H1 (cell line): ENCODE measurements at regions not wholly inside any gene's neighbourhood (a gene's known extent, or its start where the extent isn't known, plus 50 kb on each side); places are given as distances from the start of the nearest gene placed in this dataset.

Experiments
- CTCF ChIA-PET: fragments of 300-600 bp; sonication (Branson Sonifier 250); formaldehyde crosslinking; loops from one replicate; lab custom pipeline; 2021; ENCODE audit not compliant: partially characterized antibody; lab: Charles Lee
- POLR2A ChIA-PET: fragments of 300-600 bp; sonication (Branson Sonifier 250); formaldehyde crosslinking; loops from one replicate; lab custom pipeline; 2021; ENCODE audit warnings: inconsistent platforms; ENCODE audit not compliant: partially characterized antibody; lab: Charles Lee
- DNase-seq, 2 experiments: peaks; one replicate each; pipeline versions ENCODE4 v3.0.0 to v3.0.0-alpha.2; 2010 to 2022; ENCODE audit warnings: low spot score in 2 of 2, low read depth in 1 of 2, mixed read lengths in 1 of 2
- FAIRE-seq: peaks from 2 replicates; lab custom pipeline; 2011; peaks lifted over from hg19 to GRCh38; lab: Jason Lieb, UNC
- H2AFZ ChIP-seq: 2 replicates; pipeline ENCODE4 v1.8.1; 2012; ENCODE audit warnings: low read length, inconsistent platforms
- H2AK5ac ChIP-seq: 2 replicates; pipeline ENCODE4 v1.6.1; 2013; ENCODE audit warnings: low read depth, low read length
- H2BK120ac ChIP-seq: replicated peaks from 2 replicates; pipeline ENCODE3; 2013; ENCODE audit warnings: low read depth, low read length, inconsistent platforms
- H2BK12ac ChIP-seq: 2 replicates; pipeline ENCODE4 v1.6.1; 2013; ENCODE audit warnings: low read depth, low read length
- H2BK15ac ChIP-seq: 2 replicates; pipeline ENCODE4 v1.6.1; 2013; ENCODE audit warnings: low read length
- H2BK20ac ChIP-seq: 2 replicates; pipeline ENCODE4 v1.6.1; 2013; ENCODE audit warnings: low read length
- H2BK5ac ChIP-seq: 2 replicates; pipeline ENCODE4 v1.6.1; 2013; ENCODE audit warnings: low read depth, low read length
- H3K14ac ChIP-seq: 2 replicates; pipeline ENCODE4 v1.6.1; 2013; ENCODE audit warnings: inconsistent platforms; ENCODE audit not compliant: insufficient read length
- H3K18ac ChIP-seq: 2 replicates; pipeline ENCODE4 v1.6.1; 2013; ENCODE audit warnings: low read length; ENCODE audit errors: extremely low read depth
- H3K23ac ChIP-seq: 2 replicates; pipeline ENCODE4 v1.6.1; 2013; ENCODE audit warnings: inconsistent platforms; ENCODE audit not compliant: insufficient read length
- H3K23me2 ChIP-seq: 2 replicates; pipeline ENCODE4 v1.6.1; 2013; ENCODE audit warnings: low read depth, low read length
- H3K27ac ChIP-seq: 2 replicates; pipeline ENCODE4 v1.6.1; 2011; ENCODE audit warnings: low read depth, low read length, inconsistent platforms
- H3K27me3 ChIP-seq, 4 experiments: replicated peaks in 1 of 4; 1 replicate in 1 of 4; 2 replicates in 3 of 4; pipeline versions ENCODE4 v1.6.1 to v1.8.1; 2011 to 2013; ENCODE audit warnings: low read length in 3 of 4, mild to moderate bottlenecking in 3 of 4, inconsistent platforms in 2 of 4, mixed read lengths in 2 of 4, moderate library complexity in 1 of 4; ENCODE audit not compliant: control insufficient read depth in 3 of 4, insufficient read depth in 3 of 4; ENCODE audit errors: extremely low read depth in 1 of 4
- H3K36me3 ChIP-seq, 4 experiments: 2 replicates each; pipeline versions ENCODE4 v1.6.1 to v1.8.1; 2011 to 2013; ENCODE audit warnings: mild to moderate bottlenecking in 4 of 4, low read length in 3 of 4, moderate library complexity in 2 of 4, control low read depth in 1 of 4, inconsistent platforms in 1 of 4; ENCODE audit not compliant: insufficient read depth in 4 of 4, control insufficient read depth in 2 of 4
- H3K4ac ChIP-seq: replicated peaks from 2 replicates; pipeline ENCODE3; 2013; ENCODE audit warnings: low read length, low read depth, mixed read lengths, inconsistent platforms; ENCODE audit not compliant: insufficient read length
- H3K4me1 ChIP-seq, 4 experiments: replicated peaks in 1 of 4; 1 replicate in 1 of 4; 2 replicates in 3 of 4; pipeline versions ENCODE4 v1.6.1 to v1.8.1; 2011 to 2013; ENCODE audit warnings: low read length in 3 of 4, inconsistent platforms in 2 of 4, mixed read lengths in 1 of 4; ENCODE audit not compliant: insufficient read depth in 4 of 4, control insufficient read depth in 3 of 4
- H3K4me2 ChIP-seq, 2 experiments: 2 replicates each; pipeline versions ENCODE4 v1.6.1 to v1.8.1; 2011 to 2013; ENCODE audit warnings: low read depth in 2 of 2, low read length in 2 of 2, control low read depth in 1 of 2, inconsistent platforms in 1 of 2, mild to moderate bottlenecking in 1 of 2; ENCODE audit not compliant: insufficient read depth in 1 of 2
- H3K4me3 ChIP-seq, 4 experiments: fragments of 200-600, 300-600 bp in 1 of 4; sonication (generic), shearing (Covaris generic), sonication (Bioruptor Twin) in 1 of 4; 2 replicates each; pipeline versions ENCODE4 v1.5.1 to v1.8.1; 2011 to 2016; ENCODE audit warnings: low read length in 4 of 4, low read depth in 3 of 4, control low read depth in 2 of 4, inconsistent platforms in 2 of 4, mild to moderate bottlenecking in 2 of 4, mixed read lengths in 1 of 4, moderate library complexity in 1 of 4; ENCODE audit not compliant: insufficient read depth in 2 of 4; ENCODE audit errors: extremely low read depth in 1 of 4
- H3K56ac ChIP-seq: replicated peaks from 2 replicates; pipeline ENCODE3; 2013; ENCODE audit warnings: low read depth, mild to moderate bottlenecking, mixed read lengths, low read length, inconsistent platforms; ENCODE audit not compliant: insufficient read length
- H3K79me1 ChIP-seq: 2 replicates; pipeline ENCODE4 v1.6.1; 2013; ENCODE audit warnings: low read depth, low read length, control low read depth
- H3K79me2 ChIP-seq, 2 experiments: 2 replicates each; pipeline versions ENCODE4 v1.6.1 to v1.8.1; 2012 to 2013; ENCODE audit warnings: low read length in 2 of 2, mild to moderate bottlenecking in 2 of 2, inconsistent platforms in 1 of 2; ENCODE audit not compliant: insufficient read depth in 2 of 2, control insufficient read depth in 1 of 2
- H3K9ac ChIP-seq, 4 experiments: replicated peaks in 1 of 4; 1 replicate in 1 of 4; 2 replicates in 3 of 4; pipeline versions ENCODE4 v1.6.1 to v1.8.1; 2011 to 2013; ENCODE audit warnings: low read depth in 3 of 4, low read length in 3 of 4, control low read depth in 2 of 4, mild to moderate bottlenecking in 2 of 4, moderate library complexity in 2 of 4, inconsistent platforms in 1 of 4; ENCODE audit errors: extremely low read depth in 1 of 4
- H3K9me3 ChIP-seq, 2 experiments: 2 replicates each; pipeline versions ENCODE4 v1.6.1 to v1.8.1; 2012 to 2013; ENCODE audit warnings: mild to moderate bottlenecking in 2 of 2, moderate library complexity in 2 of 2, control low read depth in 1 of 2, inconsistent platforms in 1 of 2, low read depth in 1 of 2, low read length in 1 of 2, mixed read lengths in 1 of 2; ENCODE audit not compliant: insufficient read depth in 2 of 2
- H4K20me1 ChIP-seq, 2 experiments: replicated peaks in 1 of 2; 2 replicates each; pipeline versions ENCODE3 to v1.8.1; 2011 to 2013; ENCODE audit warnings: inconsistent platforms in 2 of 2, low read length in 2 of 2, mild to moderate bottlenecking in 1 of 2; ENCODE audit not compliant: insufficient read depth in 2 of 2, control insufficient read depth in 1 of 2
- H4K5ac ChIP-seq: 2 replicates; pipeline ENCODE4 v1.6.1; 2013; ENCODE audit warnings: low read length, low read depth, mixed read lengths, inconsistent platforms; ENCODE audit not compliant: insufficient read length
- H4K8ac ChIP-seq: 2 replicates; pipeline ENCODE4 v1.8.0; 2013; ENCODE audit warnings: mild to moderate bottlenecking, moderate library complexity, low read length, inconsistent platforms; ENCODE audit not compliant: insufficient read depth; ENCODE audit errors: extremely low read depth
- H4K91ac ChIP-seq: replicated peaks from 2 replicates; pipeline ENCODE3; 2013; ENCODE audit warnings: low read length, mixed read lengths, inconsistent platforms; ENCODE audit not compliant: insufficient read length
- CTBP2 ChIP-seq: IDR thresholded peaks from 2 replicates; pipeline ENCODE4 v1.7.0; 2011; ENCODE audit warnings: borderline replicate concordance, mild to moderate bottlenecking, moderate library complexity, mixed read lengths, low read length; ENCODE audit not compliant: insufficient read depth, insufficient read length
- JUN ChIP-seq: IDR thresholded peaks from 2 replicates; pipeline ENCODE4 v1.6.1; 2011; ENCODE audit warnings: low read depth, mild to moderate bottlenecking, improper control_type of control experiment, low read length
- RNF2 ChIP-seq: fragments of 200-900, 300-1000 bp; sonication (generic); IDR thresholded peaks from 2 replicates; pipeline ENCODE4 v1.7.1; 2016; ENCODE audit warnings: borderline replicate concordance, low read depth, mild to moderate bottlenecking, antibody characterized with exemption, low read length; ENCODE audit not compliant: poor library complexity, severe bottlenecking; ENCODE audit errors: missing control alignments
- SAP30 ChIP-seq: fragments of 300-600 bp; sonication (generic); IDR thresholded peaks from 2 replicates; pipeline ENCODE4 v1.7.1; 2012; ENCODE audit warnings: low read length, moderate library complexity, mild to moderate bottlenecking, inconsistent platforms; ENCODE audit not compliant: insufficient read depth, insufficient replicate concordance
- SIN3A ChIP-seq, 2 experiments: IDR thresholded peaks in 1 of 2; conservative IDR thresholded peaks in 1 of 2; 2 replicates each; pipeline ENCODE4 v1.6.1; 2011 to 2012; ENCODE audit warnings: low read length in 2 of 2, improper control_type of control experiment in 1 of 2, low read depth in 1 of 2, mild to moderate bottlenecking in 1 of 2
- SIRT6 ChIP-seq: IDR thresholded peaks from one replicate; pipeline ENCODE4 v1.7.1; 2012; ENCODE audit warnings: low read length, inconsistent platforms
- WGBS, 2 experiments: shearing (Covaris generic) in 1 of 2; methylation state at CpG; one replicate each; pipeline versions ENCODE4 v1.1.6 to v1.1.7; 2013 to 2015; ENCODE audit warnings: low lambda C conversion rate in 2 of 2, mixed read lengths in 2 of 2, inconsistent platforms in 1 of 2, low coverage in 1 of 2, missing lambda C conversion rate in 1 of 2; ENCODE audit not compliant: insufficient replicate concordance in 2 of 2, insufficient coverage in 1 of 2, insufficient read length in 1 of 2; ENCODE audit errors: extremely low coverage in 1 of 2, missing lambda C conversion rate in 1 of 2; 5-methylcytosine and 5-hydroxymethylcytosine counted together
- TF ChIP-seq, protein P1 (sequence below): IDR thresholded peaks from 2 replicates; pipeline ENCODE4 v1.6.1; 2011; ENCODE audit warnings: low read depth, mild to moderate bottlenecking, low read length; ENCODE audit not compliant: insufficient read depth

DNA sequence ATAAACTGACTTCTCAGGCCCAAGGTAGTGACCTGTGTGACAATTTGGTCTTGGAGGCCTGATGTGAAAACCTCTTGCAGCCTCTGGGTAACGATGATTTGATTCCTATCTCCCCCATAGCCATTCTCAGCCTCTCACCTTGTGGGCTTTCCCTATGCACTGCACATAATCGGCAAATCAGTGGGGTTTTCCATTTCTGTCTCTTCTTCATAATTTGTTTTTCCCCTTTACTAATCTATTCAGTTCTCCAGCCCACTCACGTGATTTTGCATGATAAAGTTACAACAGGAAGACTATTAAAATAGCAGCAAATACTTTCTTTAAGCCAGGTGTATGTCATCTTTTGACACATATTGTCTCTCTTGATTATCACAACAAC, 893.7 kb downstream of the TFAP2A start:
- no peaks in the 10 kb centered on the region for H3K27me3 ChIP-seq
- WGBS, 2 experiments, result 86% methylated on average over 3 of the region's 3 CpGs; no CpG with 5 or more reads in 1 of the 2 experiments
- no peak overlapping the region for H4K91ac ChIP-seq
- H3K79me1 ChIP-seq, result no peaks in the 10 kb centered on the region
- peaks cover 0 to under 1% (median under 1%) of the 10 kb centered on the region in 4 experiments; a peak in 3 of 7 replicates for H3K4me1 ChIP-seq
- no peak overlapping the region for H3K4me3 ChIP-seq
- no peak overlapping the region for H2BK12ac ChIP-seq
- H4K20me1 ChIP-seq, result no peaks in the 10 kb centered on the region
- POLR2A ChIA-PET, result no interaction called here
- no peak overlapping the region for H3K23ac ChIP-seq
- TF ChIP-seq SIN3A (conservative IDR thresholded peaks at IDR 0.05 in 1 of 2, IDR thresholded peaks at IDR 0.05 in 1 of 2; ENCODE audit: low read depth in 1 of 2, low read length in 2 of 2) (no peak), RNF2 (no peak), SAP30 (no peak), SIRT6 (no peak), CTBP2 (no peak), JUN (no peak)
- TF ChIP-seq, protein P1, sequence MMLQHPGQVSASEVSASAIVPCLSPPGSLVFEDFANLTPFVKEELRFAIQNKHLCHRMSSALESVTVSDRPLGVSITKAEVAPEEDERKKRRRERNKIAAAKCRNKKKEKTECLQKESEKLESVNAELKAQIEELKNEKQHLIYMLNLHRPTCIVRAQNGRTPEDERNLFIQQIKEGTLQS, result no peak
- H3K36me3 ChIP-seq, result no peaks in the 10 kb centered on the region
- H3K9me3 ChIP-seq, result no peaks in the 10 kb centered on the region
- no peak overlapping the region for H3K18ac ChIP-seq
- FAIRE-seq (no peak), DNase-seq (no peak)
- no peak overlapping the region for H2BK15ac ChIP-seq
- no peak overlapping the region for H2BK5ac ChIP-seq
- H3K23me2 ChIP-seq, result no peaks in the 10 kb centered on the region
- no peak overlapping the region for H4K5ac ChIP-seq
- H3K27ac ChIP-seq, result no peak overlapping the region
- H2BK120ac ChIP-seq, result no peak overlapping the region
- no peak overlapping the region for H3K4me2 ChIP-seq
- H3K79me2 ChIP-seq, result no peaks in the 10 kb centered on the region
- no peak overlapping the region for H3K9ac ChIP-seq
- H4K8ac ChIP-seq, result no peak overlapping the region
- H2AK5ac ChIP-seq, result no peak overlapping the region
- no peak overlapping the region for H3K56ac ChIP-seq
- H3K14ac ChIP-seq, result no peak overlapping the region
- no peak overlapping the region for H2AFZ ChIP-seq
- H2BK20ac ChIP-seq, result no peak overlapping the region
- CTCF ChIA-PET, result no interaction called here
- no peak overlapping the region for H3K4ac ChIP-seq
